IMR-90 (cell line): ENCODE measurements at regions not wholly inside any gene's neighbourhood (a gene's known extent, or its start where the extent isn't known, plus 50 kb on each side); places are given as distances from the start of the nearest gene placed in this dataset.

Experiments used
- CEBPB ChIP-seq: IDR thresholded peaks from 2 replicates; pipeline ENCODE4 v1.6.1; 2012; ENCODE audit warnings: low read depth, low read length, improper control_type of control experiment
- FOS ChIP-seq: fragments of 150-350 bp; IDR thresholded peaks from 2 replicates; pipeline ENCODE4 v1.6.1; 2016; ENCODE audit warnings: low read depth, low read length
- POLR2A ChIP-seq: IDR thresholded peaks from 2 replicates; pipeline ENCODE4 v1.6.1; 2012; ENCODE audit warnings: mild to moderate bottlenecking, low read depth, low read length
- TF ChIP-seq, protein P1 (sequence below): conservative IDR thresholded peaks from 2 replicates; pipeline ENCODE4 v1.5.1; 2012; ENCODE audit warnings: mild to moderate bottlenecking, low read depth, low read length, improper control_type of control experiment

DNA sequence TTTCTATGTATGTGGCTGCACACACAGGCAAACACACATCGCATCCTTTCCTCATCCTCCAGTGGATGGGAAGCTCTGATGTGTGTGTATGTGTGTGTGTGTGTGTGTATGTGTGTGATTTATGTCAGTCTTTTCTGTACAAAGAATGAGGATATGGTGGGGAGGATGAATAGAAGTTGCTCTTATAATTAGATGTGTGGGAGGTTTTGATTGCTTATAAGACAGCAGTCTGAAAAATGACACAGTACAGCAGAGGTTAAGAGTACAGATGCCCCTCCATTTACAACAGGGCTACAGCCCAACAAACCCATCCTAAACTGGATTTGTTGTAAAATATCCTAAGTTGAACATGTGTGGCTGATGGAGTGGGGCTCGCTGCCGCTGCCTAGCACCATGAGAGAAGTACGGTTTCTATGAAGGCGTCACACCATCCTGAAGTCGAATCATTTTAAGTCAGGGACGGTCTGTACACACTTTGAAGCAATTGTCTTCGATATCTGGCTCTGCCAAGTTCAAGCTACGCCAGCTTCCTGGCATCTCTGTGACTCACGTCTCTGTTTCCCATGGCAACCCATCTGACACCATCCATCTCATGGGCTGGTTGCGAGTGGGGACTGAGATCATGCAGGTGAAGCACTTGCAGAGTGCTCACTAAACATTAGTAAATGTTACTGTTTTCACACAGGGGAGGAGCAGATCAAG lies 252.6 kb downstream of the MYLK4 start:
- no peak for TF ChIP-seq FOS
- TF ChIP-seq, protein P1, sequence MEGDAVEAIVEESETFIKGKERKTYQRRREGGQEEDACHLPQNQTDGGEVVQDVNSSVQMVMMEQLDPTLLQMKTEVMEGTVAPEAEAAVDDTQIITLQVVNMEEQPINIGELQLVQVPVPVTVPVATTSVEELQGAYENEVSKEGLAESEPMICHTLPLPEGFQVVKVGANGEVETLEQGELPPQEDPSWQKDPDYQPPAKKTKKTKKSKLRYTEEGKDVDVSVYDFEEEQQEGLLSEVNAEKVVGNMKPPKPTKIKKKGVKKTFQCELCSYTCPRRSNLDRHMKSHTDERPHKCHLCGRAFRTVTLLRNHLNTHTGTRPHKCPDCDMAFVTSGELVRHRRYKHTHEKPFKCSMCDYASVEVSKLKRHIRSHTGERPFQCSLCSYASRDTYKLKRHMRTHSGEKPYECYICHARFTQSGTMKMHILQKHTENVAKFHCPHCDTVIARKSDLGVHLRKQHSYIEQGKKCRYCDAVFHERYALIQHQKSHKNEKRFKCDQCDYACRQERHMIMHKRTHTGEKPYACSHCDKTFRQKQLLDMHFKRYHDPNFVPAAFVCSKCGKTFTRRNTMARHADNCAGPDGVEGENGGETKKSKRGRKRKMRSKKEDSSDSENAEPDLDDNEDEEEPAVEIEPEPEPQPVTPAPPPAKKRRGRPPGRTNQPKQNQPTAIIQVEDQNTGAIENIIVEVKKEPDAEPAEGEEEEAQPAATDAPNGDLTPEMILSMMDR = no peak
- TF ChIP-seq POLR2A = no peak
- no peak for TF ChIP-seq CEBPB
